Body of pancreas (tissue), 4 donors: ENCODE measurements at regions not wholly inside any gene's neighbourhood (a gene's known extent, or its start where the extent isn't known, plus 50 kb on each side); places are given as distances from the start of the nearest gene placed in this dataset.

Experiments used
- CTCF ChIP-seq, 7 experiments: fragments of 450-650 bp in 4 of 7; fragments of 200-600 bp in 3 of 7; sonication (generic) in 3 of 7; IDR thresholded peaks; one replicate each; pipeline ENCODE4 v1.5.1; 2016 to 2019; ENCODE audit warnings: antibody characterized with exemption in 7 of 7
- POLR2A ChIP-seq, 3 donors: fragments of 450-650 bp; IDR thresholded peaks; one replicate each; pipeline ENCODE4 v1.6.1; 2016; ENCODE audit warnings: antibody characterized with exemption in 3 of 3, mild to moderate bottlenecking in 2 of 3

DNA sequence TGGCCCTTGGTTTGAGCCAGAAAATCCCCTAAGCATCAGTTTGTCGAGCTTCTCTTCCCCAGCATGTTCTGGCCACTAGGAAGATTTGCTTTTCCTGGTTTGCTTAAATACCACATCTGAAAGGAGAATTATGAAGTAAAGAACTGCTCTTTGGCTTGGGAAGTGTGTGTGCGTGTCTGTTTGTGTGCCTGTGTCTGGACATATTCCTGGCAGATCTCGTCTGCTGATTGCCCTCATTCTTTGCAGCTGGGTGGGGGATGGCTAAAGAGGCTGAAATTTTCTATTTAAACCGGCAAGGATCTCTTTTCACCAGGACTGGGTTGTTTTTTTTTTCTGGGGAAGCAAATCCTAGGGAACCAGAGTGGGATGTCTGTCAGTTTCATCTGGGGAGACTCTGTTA lies 57.3 kb upstream of the MBOAT2 start:
- TF ChIP-seq CTCF (IDR thresholded peaks at IDR 0.05) (no peak), POLR2A (IDR thresholded peaks at IDR 0.05) (no peak)
